ENCODE measurements at regions not wholly inside any gene's neighbourhood (a gene's known extent, or its start where the extent isn't known, plus 50 kb on each side); places are given as distances from the start of the nearest gene placed in this dataset.

- no peaks in the 10 kb centered on the region for H3K9me3 Mint-ChIP-seq
- H3K36me3 Mint-ChIP-seq (ENCODE audit: low read depth): no peaks in the 10 kb centered on the region
- Histone ChIP-seq H3K9ac (ENCODE audit: extremely low read depth, low read length, poor library complexity, severe bottlenecking) (no peak overlapping the region), H3K4me3 (ENCODE audit: low read length) (no peak overlapping the region), H3K36me3 (ENCODE audit: control insufficient read depth, insufficient read depth, low read length) (no peaks in the 10 kb centered on the region), H3K27me3 (ENCODE audit: control insufficient read depth, insufficient read depth, low read length, poor library complexity, severe bottlenecking) (no peaks in the 10 kb centered on the region), H3K27ac (ENCODE audit: low read depth, low read length) (no peak overlapping the region), H3K4me1 (ENCODE audit: control insufficient read depth, insufficient read depth, low read length) (no peaks in the 10 kb centered on the region), H3K9me3 (ENCODE audit: control insufficient read depth, low read length) (no peaks in the 10 kb centered on the region)
- H3K4me1 Mint-ChIP-seq: no peaks in the 10 kb centered on the region
- TF ChIP-seq, protein P1, sequence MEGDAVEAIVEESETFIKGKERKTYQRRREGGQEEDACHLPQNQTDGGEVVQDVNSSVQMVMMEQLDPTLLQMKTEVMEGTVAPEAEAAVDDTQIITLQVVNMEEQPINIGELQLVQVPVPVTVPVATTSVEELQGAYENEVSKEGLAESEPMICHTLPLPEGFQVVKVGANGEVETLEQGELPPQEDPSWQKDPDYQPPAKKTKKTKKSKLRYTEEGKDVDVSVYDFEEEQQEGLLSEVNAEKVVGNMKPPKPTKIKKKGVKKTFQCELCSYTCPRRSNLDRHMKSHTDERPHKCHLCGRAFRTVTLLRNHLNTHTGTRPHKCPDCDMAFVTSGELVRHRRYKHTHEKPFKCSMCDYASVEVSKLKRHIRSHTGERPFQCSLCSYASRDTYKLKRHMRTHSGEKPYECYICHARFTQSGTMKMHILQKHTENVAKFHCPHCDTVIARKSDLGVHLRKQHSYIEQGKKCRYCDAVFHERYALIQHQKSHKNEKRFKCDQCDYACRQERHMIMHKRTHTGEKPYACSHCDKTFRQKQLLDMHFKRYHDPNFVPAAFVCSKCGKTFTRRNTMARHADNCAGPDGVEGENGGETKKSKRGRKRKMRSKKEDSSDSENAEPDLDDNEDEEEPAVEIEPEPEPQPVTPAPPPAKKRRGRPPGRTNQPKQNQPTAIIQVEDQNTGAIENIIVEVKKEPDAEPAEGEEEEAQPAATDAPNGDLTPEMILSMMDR (conservative IDR thresholded peaks at IDR 0.05): no peak
- no peak overlapping the region for H3K4me3 Mint-ChIP-seq
- 100% methylated on average over 1 of the region's 1 CpG; no CpG with 5 or more reads in 1 of the 2 experiments for WGBS, 2 experiments (ENCODE audit: insufficient coverage in 1 of 2, insufficient read length in 1 of 2)
- no peak overlapping the region for H3K27ac Mint-ChIP-seq
- no peak for DNase-seq
- peaks cover 6% of the 10 kb centered on the region for H3K27me3 Mint-ChIP-seq (ENCODE audit: insufficient read depth)
These were observed 343.0 kb downstream of the FOXG1 start for GRCh38 chr14:29109589-29109988.

- H3K4me1 ChIP-seq (ENCODE audit: control insufficient read depth, insufficient read depth, low read length): no peaks in the 10 kb centered on the region
- Mint-ChIP-seq H3K9me3 (no peaks in the 10 kb centered on the region), H3K27ac (no peak overlapping the region), H3K4me3 (no peak overlapping the region), H3K27me3 (ENCODE audit: insufficient read depth) (peaks cover 6% of the 10 kb centered on the region), H3K36me3 (ENCODE audit: low read depth) (no peaks in the 10 kb centered on the region), H3K4me1 (no peaks in the 10 kb centered on the region)
- DNase-seq: no peak
- no peaks in the 10 kb centered on the region for H3K9me3 ChIP-seq (ENCODE audit: control insufficient read depth, low read length)
- H3K27ac ChIP-seq (ENCODE audit: low read depth, low read length): no peak overlapping the region
- H3K4me3 ChIP-seq (ENCODE audit: low read length): no peak overlapping the region
- WGBS, 2 experiments (ENCODE audit: insufficient coverage in 1 of 2, insufficient read length in 1 of 2): 80 to 94% methylated on average over 2 to 3 of the region's 3 CpGs
- no peaks in the 10 kb centered on the region for H3K27me3 ChIP-seq (ENCODE audit: control insufficient read depth, insufficient read depth, low read length, poor library complexity, severe bottlenecking)
- TF ChIP-seq, protein P1 (conservative IDR thresholded peaks at IDR 0.05): no peak
- H3K36me3 ChIP-seq (ENCODE audit: control insufficient read depth, insufficient read depth, low read length): no peaks in the 10 kb centered on the region
- no peak overlapping the region for H3K9ac ChIP-seq (ENCODE audit: extremely low read depth, low read length, poor library complexity, severe bottlenecking)
These were observed 345.0 kb downstream of the FOXG1 start for GRCh38 chr14:29111554-29111953.

GRCh38 chr14:29123017-29123416 is 356.4 kb downstream of the FOXG1 start:
- 100% methylated on average over 1 of the region's 1 CpG; no CpG with 5 or more reads in 1 of the 2 experiments for WGBS, 2 experiments (ENCODE audit: insufficient coverage in 1 of 2, insufficient read length in 1 of 2)
- H3K4me3 ChIP-seq (ENCODE audit: low read length): no peak overlapping the region
- Mint-ChIP-seq H3K27ac (no peak overlapping the region), H3K4me3 (no peak overlapping the region), H3K4me1 (no peaks in the 10 kb centered on the region), H3K27me3 (ENCODE audit: insufficient read depth) (no peaks in the 10 kb centered on the region), H3K36me3 (ENCODE audit: low read depth) (no peaks in the 10 kb centered on the region), H3K9me3 (peaks cover 3% of the 10 kb centered on the region)
- H3K9ac ChIP-seq (ENCODE audit: extremely low read depth, low read length, poor library complexity, severe bottlenecking): no peak overlapping the region
- H3K4me1 ChIP-seq (ENCODE audit: control insufficient read depth, insufficient read depth, low read length): no peaks in the 10 kb centered on the region
- no peaks in the 10 kb centered on the region for H3K27me3 ChIP-seq (ENCODE audit: control insufficient read depth, insufficient read depth, low read length, poor library complexity, severe bottlenecking)
- TF ChIP-seq, protein P1 (conservative IDR thresholded peaks at IDR 0.05): no peak
- no peak for DNase-seq
- H3K27ac ChIP-seq (ENCODE audit: low read depth, low read length): no peak overlapping the region
- no peaks in the 10 kb centered on the region for H3K36me3 ChIP-seq (ENCODE audit: control insufficient read depth, insufficient read depth, low read length)
- no peaks in the 10 kb centered on the region for H3K9me3 ChIP-seq (ENCODE audit: control insufficient read depth, low read length)
